G401.6 (cell line): ENCODE measurements at regions not wholly inside any gene's neighbourhood (a gene's known extent, or its start where the extent isn't known, plus 50 kb on each side); places are given as distances from the start of the nearest gene placed in this dataset.
"Not testable (repeated sequence)": the region's sequence is repeated elsewhere in the genome, so short reads cannot be mapped to it uniquely, and the experiment has no call there.

Source experiments
- FAIRE-seq: peaks from 2 replicates; lab custom pipeline; 2012; peaks lifted over from hg19 to GRCh38; lab: Jason Lieb, UNC

DNA sequence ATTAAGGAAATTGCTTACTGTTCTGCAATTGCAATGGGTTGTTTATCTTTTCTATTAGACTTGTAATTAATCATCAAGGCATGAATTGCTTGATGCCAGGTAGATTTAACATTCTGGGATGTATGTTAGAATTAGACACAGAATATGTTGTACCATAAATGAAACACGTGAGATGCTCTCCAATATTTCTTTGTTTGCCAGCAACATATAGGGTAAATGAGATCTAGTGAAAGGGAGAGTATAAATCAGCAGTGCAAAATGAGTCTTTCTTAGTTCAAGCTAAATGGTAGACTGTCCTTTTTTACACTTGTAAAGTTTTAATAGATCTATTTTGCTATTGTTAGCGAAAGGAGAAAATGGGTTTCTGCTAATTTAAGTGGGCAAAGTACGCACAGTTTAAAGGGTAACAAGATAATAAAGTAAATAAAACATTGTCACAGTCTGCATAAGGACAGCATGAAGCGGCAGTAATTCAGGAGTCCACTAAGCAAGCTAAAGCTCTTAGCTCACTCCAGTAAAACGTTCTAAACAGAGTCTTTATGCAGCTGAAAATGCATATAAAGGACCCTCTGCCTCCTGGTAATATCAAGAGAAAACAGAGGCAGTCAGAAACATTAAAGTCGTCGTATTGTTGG is 1137.1 kb downstream of the OLFM4 start:
- FAIRE-seq, result no peak

DNA sequence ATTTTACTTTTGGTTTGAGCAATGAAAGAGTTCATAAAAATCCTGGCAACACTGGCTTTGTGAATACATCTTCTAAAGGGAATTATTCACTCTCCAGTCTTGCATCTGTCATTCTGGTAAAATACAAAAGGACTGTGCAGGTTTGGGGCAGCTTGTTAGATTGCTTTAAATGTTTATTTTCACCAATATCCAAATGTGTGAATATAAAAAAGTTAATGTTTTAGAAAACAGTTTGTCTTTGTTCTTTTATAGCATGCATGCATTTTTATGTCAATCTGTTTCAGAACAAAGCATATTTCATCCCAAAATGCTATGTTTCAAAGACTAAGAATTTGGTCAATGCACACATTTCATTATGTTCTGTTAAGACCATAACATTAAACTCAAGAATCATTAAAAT is 1145.4 kb downstream of the OLFM4 start:
- FAIRE-seq, result no peak

DNA sequence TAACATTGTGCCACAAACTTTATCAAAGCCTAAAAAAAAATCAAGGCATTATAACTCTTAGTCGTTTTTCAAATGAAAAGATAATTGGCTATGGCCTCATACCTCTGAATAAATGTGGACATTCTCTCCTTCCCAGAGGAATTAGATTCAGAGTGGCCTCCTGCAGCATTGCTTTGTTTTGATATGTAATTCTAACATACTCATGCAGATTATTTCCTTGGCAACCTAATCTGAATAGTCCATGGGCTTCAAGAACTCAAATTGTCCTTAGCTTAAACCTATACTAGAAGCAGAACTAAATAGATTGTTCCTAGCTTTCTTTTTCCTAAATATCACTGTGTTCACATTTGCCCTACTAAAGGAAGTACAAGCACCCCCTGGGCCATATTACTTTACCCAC is 1146.9 kb downstream of the OLFM4 start:
- FAIRE-seq, result no peak

DNA sequence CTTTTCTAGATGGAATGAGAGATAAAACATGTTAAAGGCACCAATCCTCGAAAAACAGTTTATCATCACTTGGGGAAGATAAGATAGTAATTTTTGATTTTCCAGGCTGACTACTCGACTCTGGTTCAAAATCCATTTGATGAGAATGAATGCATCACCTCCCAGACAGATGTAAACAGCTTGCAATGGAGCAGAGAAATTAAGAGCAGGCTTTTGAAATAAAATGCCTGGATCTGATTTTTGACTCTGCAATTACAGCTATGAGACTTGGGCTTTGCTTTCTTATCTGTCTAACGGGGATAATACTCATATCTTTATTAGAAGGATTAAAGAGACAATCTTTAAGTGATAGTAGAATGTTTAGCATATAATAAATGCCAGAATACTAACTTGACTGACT is 1148.9 kb downstream of the OLFM4 start:
- no peak for FAIRE-seq

DNA sequence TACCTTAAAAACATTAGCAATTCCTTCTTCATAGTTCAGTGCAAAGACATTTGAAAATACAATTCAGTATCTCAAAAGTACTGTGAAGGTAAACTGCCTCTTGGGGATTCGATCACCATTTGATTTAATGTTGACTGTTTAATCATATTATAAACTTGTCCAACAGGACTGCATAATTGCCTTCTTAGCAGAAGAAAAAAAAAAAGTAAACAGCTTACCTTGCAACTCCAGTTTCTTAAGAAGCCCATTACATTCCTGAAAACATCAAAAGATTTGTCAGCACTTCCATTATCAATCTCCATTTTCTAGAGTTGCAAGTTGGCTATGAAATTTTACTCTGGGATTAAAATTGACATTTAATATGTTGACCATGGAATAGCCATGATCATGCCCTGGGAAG is 1154.6 kb downstream of the OLFM4 start:
- FAIRE-seq, result no peak

DNA sequence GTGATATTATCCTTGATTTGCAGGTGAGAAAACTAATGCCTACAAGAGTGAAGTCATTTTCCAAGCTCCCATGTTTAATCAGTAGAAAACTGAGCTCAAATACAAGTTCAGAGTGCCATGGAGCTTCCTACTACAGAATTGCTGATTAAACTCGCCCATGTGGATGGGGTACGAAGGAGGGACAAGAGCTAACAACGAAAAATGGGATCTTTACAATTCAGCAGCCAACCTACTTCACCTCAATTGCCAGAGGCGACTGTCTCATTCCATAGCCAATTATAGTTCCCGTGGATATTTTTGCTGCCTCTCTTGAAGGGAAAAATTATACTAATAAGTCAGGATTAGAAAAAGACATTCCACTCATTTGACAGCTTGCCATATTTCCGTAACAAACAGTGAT is 1155.1 kb downstream of the OLFM4 start:
- FAIRE-seq, result no peak

DNA sequence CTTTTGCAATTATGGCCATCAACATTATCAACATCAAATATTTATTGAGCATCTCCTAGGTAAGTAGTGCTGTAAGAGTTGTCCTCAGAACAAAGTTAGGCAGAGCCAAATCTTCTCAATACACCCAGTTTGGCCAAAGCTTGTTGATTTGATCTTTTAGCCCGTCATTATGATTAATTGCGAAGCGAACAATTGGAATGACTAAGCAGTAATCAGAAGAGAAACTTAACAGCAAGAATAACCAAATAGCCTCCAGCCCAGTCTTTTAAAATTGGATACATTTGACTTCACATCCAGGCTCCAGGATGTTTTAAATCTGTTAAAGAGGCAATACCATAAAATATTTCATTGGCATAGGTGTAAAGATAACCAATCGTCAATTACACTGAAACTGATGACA is 1156.0 kb downstream of the OLFM4 start:
- FAIRE-seq, result no peak

DNA sequence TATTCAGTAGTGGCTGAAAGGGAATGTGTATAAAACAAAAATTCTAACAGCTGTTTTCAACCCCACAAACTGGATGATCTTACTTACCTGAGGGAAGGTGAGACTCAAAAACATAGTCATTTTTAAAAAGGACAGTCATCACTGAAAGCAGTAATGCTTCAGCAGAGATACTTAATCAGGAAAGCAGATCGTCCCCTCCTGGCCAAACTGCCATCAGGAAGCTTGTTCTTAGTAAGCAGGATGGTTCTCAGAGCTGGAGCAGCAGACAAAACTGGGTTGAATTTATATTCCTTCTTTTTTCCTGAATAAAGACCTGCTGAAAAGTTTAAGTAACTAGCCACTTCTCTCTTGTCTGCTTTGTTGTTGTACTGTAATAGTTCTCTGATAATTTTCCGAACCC is 1156.5 kb downstream of the OLFM4 start:
- FAIRE-seq, result no peak

DNA sequence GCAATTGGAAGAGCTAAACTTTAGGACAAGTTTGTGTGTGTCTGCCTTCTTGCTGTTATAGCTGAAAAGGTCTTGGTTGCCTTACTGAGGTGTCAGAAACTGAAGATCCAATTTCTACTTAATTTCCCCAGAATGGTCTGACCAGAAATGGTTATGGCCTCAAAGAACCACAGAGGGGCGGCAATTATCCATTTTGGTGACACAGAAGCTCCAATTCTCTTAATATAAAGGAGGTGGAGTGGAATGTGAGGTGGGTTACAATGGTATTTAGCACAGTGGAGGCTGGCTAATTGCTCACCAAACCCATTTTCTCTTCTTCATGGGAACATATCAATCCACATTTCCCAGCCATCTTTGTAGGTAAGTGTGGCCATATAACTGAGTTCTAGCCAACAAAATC is 1157.2 kb downstream of the OLFM4 start:
- FAIRE-seq, result no peak

DNA sequence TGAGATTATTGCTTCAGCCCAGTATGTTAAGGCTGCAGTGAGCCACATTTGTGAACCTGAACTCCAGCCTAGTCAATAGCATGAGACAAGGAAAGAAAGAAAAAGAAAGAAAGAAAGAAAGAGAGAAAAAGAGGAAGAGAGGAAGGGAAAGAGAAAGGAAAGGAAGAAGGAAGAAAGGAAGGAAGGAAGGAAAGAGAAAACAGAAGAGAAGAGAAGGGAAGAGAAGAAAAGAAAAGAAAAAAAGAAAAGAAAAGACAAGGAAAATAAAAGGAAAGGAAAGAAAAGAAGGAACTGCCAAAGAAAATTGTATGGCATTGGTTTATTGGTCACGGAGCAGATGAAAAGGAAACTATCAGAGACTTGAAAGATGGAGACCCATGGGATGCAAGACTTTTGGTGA is 1158.8 kb downstream of the OLFM4 start:
- no peak for FAIRE-seq

DNA sequence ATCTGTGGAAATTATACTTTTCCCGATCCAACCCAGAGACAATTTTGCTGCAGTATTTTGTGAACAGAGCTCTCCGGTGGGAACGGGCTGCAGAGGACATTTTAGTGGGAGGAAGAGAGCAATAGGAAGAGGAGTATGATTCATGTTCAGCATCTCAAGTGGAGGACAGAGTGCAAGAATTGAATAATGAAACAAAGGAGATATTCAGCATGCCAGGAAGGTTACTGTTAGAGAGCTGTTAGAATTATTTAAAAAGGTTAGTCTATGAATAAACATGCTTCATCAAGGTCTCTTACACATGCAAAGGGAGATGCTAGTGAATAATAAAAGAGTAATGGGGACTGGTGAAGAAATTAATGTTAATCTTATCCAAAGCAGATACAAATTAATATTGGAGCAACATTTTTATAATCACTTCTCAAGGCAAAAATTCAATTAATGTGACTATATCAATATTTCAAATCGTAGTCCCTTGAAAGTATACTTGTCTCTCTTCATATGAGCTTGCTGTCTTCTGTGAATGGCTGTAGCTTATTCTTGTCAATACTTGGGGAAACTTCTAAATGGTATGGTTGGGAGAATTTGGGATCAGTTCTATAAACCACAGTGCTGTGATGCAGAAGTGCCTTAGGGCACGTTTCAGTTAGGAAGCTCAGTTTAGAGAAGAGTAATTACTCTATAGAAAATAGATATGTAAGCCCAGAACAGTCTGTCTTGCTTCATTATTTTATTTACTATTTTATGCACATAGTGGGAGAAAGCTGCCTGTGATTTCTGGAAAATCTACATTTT is 1165.8 kb downstream of the OLFM4 start:
- no peak for FAIRE-seq

DNA sequence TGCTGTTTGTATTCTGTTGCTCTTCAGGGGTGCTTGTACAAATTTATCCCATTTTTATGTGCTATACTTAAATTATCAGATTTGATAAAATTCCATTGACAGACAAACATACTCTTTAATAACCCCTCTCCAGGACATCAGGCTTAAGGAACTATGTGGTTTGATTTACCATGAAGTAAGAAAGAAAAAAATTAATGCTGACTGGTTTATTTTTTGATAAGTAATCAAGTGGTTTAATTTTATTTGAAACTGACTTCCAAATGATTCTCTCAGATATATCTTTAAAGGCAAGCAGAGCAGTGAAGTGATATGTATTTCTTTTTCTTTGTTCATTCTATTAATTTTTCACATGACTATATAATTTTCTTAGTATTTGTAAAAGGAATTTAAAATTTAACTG is 1168.1 kb downstream of the OLFM4 start:
- FAIRE-seq, result no peak

DNA sequence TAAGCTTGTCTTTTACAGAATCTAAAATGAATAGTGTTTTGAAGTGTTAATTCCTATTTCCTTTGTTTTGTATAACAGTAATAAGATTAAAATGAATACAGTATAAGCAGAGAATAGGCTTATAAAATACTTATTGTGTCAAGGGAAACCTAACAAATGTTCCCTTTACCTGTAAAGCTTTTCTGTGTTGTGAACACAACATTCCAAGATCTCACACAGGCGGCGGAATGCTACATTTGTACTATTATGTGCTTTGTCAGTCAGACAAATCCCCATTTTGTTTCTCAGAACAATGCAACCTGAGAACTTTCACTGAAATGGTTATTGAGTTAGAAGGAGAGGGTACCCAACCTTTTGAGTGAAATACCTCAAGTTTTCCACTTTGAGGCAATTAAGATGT is 1170.3 kb downstream of the OLFM4 start:
- no peak for FAIRE-seq

DNA sequence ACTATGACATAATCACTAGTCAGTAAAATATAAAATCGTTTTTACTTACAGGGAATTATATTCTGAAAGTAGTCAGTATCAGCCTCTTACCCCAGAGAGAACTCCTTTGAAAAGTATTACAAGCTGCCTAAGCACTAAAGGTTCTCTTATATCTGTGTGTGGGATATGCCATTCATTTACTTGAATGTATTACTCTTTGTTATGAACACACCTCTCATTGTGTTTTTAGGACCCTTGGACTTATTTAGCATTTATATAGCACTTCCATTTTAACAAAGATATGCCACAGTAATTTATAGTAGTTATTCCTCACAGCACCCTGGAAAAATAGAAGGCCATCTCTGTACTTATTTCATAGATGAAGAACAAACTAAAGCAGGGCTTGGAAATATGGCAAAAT is 1178.0 kb downstream of the OLFM4 start:
- no peak for FAIRE-seq

DNA sequence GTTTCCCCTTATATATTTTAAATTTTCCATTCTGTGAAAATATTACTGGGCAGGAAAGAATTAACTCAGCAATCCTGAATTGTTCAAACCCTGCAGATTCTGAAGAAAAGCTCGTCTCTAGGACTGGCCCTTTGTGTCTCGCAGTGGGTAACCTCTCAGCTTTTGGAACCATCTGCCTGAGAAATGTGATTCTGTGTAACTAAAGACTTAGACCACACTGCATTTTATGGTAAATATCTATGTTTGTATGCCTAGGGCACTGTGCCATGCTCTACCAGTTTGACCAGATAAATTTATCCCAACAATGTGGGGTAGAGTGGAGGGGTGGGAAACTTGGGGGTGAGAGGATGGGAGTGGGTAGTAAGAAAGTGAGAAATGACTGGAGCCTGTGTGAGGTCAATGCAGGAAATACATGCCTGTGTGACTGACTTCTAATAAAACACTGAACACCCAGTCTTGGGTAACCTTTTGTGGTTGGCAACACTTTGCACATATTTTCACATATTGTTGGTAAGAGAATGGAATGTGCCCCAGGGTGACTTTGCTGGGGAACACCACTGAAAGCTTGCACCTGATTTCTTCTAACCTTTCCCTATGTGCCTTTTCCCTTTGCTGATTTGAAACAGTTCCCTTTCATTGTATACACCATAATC is 1181.9 kb downstream of the OLFM4 start:
- no peak for FAIRE-seq

DNA sequence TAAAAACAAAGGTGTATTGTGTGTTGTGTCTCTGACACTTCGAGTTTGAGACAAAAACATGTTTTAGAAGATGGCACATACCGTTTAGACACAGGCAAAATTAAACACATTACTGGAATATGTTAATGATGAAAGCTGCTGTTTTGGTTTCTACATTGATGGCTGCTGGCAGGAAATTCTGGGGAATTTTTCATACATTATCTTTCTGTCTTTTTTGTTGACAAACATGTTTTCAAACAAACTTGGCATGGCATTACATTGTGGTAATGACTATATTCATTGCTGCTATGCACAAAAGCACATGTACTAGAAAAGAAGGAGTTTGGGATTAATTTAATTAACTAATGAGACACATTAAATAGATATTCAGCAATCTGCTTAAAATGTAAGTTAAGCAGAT is 1187.6 kb downstream of the OLFM4 start:
- FAIRE-seq, result no peak

DNA sequence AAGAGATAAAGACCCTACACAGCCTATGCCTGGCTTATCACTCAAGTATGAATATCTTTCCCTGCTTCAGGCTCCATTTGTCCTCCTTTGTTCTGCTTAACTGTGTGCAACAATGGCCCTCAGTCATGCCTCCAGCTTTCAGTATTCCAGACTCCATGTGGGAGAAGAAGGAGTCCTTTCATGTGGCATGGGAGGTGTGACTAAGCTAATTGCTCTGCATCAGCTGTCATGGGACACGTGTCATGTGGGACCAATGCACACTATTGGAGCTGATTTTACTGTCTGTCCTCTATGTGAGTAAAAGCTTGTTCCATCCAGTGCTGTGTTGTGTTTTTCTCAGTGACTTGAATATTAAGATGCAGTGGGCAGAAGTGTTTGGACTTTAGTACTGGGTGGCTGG is 1198.3 kb downstream of the OLFM4 start:
- FAIRE-seq, result no peak

DNA sequence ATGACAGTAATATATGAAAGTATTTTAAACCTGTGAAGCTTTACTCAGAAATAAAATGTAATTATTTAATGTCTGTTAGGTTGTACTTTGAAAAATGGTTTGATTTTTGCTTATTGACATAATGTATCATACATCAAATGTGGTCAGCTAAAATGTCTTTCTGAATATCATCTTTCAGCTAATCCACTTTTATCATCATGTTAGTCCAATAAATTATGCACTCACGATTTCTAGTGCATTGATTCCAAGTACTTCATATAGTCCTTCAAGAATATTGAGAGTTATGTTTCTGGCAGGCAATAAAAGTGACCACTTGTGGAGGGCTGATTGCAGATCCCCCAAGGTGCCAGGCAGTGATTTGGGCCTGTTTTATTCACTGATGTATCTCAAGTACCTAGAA is 1204.1 kb downstream of the OLFM4 start:
- FAIRE-seq, result no peak

DNA sequence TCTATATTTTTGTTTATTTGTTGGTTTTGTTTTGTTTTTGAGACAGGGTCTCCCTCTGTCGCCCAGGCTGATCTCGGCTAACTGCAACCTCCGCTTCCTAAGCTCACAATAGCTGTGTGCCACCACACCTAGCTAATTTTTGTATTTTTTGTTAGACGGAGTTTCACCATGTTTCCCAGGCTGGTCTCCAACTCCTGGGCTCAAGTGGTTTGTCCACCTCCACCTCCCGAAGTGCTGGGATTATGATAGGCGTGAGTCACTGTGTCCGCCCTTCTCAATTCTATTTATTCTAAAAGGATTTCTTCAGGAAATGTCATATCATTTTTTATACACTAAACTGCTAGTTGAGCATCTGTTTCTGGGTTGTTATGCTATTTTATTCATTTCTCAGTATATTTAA is 1206.0 kb downstream of the OLFM4 start:
- no peak for FAIRE-seq

DNA sequence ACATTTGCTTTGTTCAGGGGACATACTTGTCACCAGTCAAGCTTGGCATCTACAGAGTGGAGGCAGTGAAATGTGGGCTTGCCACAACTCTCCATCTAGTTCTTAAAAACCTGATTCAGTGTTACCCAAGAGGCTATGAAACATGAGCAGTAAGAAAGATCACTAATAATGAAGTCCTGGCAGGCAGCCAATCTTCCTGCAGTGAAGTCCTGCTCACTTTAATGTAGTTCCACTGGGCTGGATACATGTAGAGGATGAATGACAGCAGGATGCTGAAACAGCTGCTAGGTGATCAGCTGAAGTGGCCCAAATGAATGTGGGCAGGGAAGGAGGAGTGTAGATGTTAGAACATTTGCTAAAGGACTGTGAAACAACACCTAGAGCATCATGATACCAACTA is 1213.1 kb downstream of the OLFM4 start:
- FAIRE-seq, result no peak

DNA sequence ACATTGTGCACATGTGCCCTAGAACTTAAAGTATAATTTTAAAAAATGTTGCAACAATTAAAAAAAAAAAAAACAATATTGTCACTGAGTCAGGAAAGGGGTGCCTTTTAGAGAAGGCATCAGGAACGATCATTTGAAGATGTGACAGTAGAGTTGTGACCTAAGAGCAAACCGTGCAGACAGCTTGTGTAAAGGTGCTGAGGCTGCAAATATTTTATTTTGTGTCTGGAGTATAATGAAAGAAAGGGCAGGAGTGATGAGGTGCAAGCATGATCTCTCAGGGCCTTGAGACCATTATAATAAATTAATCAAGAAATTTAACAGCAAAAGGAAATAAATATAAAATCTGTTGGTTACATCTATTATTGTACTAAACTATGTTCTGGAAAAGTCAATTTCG is 1219.7 kb downstream of the OLFM4 start:
- no peak for FAIRE-seq

DNA sequence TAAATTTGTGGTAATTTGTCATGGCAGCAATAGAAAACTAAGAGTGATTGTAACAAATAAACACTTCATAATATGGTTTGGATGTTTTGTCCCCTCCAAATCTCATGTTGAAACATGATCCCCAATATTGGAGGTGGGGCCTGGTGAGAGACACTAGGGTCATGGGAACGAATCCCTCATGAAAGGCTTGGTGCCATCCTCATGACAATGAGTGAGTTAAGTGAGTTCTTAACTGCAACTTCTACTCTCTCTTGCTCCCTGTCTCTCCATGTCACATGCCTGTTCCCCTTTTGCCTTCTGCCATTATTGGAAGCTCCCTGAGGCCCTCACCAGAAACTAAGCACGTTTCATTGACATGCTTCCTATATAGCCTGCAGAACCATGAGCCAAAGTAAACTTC is 1233.2 kb downstream of the OLFM4 start:
- no peak for FAIRE-seq

DNA sequence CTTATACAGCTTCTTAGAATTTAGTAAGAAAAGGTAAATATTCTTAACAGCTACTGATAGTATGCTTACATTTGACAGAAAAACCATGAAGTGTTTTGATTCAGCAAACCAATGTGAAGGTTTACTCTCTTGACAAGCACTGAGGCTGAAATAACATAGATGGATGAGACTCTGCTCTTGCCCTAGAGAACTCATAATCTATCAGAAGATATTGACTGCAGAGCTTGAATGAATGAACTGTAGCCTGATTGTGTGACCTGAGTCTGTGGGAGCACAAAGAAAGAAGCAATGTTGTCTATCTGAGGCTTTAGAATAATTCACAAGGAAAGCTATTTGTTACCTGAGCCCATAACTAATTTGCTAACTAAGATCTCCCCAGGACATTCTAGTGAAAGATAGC is 1235.3 kb downstream of the OLFM4 start:
- FAIRE-seq, result no peak

DNA sequence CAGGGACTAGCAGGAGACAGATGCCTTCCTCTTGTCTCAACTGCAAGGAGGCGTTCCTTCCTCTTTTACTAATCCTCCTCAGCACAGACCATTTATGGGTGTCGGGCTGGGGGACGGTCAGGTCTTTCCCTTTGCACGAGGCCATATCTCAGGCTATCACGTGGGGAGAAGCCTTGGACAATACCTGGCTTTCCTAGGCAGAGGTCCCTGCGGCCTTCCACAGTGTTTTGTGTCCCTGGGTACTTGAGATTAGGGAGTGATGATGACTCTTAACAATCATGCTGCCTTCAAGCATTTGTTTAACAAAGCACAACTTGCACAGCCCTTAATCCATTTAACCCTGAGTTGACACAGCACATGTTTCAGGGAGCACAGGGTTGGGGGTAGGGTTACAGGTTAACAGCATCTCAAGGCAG is 1238.6 kb downstream of the OLFM4 start:
- not testable (repeated sequence) for FAIRE-seq
